Activated CD8-positive, alpha-beta T cell treated with anti-CD3 and anti-CD28 coated beads for 36 hours (primary cell): ENCODE measurements at regions not wholly inside any gene's neighbourhood (a gene's known extent, or its start where the extent isn't known, plus 50 kb on each side); places are given as distances from the start of the nearest gene placed in this dataset.

Source experiments
- ATAC-seq: fragments of 200-7000 bp; cut with Tn5 transposase; one replicate; pipeline ENCODE4 v1.10.0; 2021; ENCODE audit warnings: mild to moderate bottlenecking, moderate library complexity
- CTCF ChIA-PET: fragments of 350-600 bp; sonication (Branson Sonifier 250); formaldehyde crosslinking; loops from one replicate; lab custom pipeline; 2021; ENCODE audit warnings: antibody characterized with exemption; lab: Charles Lee
- POLR2A ChIA-PET: fragments of 350-600 bp; sonication (Branson Sonifier 250); formaldehyde crosslinking; loops from one replicate; lab custom pipeline; 2021; ENCODE audit warnings: antibody characterized with exemption; lab: Charles Lee
- DNase-seq: peaks from one replicate; pipeline ENCODE4 v3.0.0-alpha.2; 2020
- H3K27ac Mint-ChIP-seq: one replicate; pipeline ENCODE4 v1.8.0; 2021; ENCODE audit warnings: mild to moderate bottlenecking, mixed read lengths
- H3K27me3 Mint-ChIP-seq: one replicate; pipeline ENCODE4 v1.8.0; 2021; ENCODE audit warnings: mixed read lengths
- H3K36me3 Mint-ChIP-seq: one replicate; pipeline ENCODE4 v1.8.0; 2021; ENCODE audit warnings: low read depth, mixed read lengths
- H3K4me1 Mint-ChIP-seq: one replicate; pipeline ENCODE4 v1.8.0; 2021; ENCODE audit warnings: low read depth, mixed read lengths
- H3K4me3 Mint-ChIP-seq: one replicate; pipeline ENCODE4 v1.8.0; 2021; ENCODE audit warnings: mild to moderate bottlenecking, moderate library complexity, mixed read lengths
- H3K9me3 Mint-ChIP-seq: one replicate; pipeline ENCODE4 v1.8.0; 2021; ENCODE audit warnings: mixed read lengths
- CTCF ChIP-seq: fragments of 200-600 bp; IDR thresholded peaks from one replicate; pipeline ENCODE4 v1.8.0; 2022; ENCODE audit warnings: antibody characterized with exemption, mild to moderate bottlenecking
- intact Hi-C: fragments of 100-400 bp; cut with micrococcal nuclease; formaldehyde crosslinking; loops from one replicate; pipeline ENCODE4 v1.10.0; 2022

DNA sequence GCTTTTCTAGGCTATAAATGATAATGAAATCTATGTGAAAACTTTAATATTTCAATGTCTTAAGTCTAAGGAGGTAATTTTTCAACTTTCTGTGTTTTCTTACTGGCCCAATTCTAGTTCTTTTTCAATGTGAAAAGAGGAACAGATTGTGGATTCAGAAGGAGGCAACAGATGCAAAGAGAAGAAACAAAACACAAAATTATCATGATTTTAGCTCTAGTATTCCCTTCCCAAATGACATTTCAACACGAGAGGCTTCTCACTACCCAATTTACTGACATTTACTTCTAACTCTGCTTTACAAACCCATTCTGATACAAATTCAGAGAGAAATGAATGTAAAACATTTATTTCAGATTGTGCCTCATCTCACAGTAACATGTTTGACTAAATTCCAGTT, 169.4 kb downstream of the WT1 start:
- Mint-ChIP-seq H3K4me3 (no peak overlapping the region), H3K27me3 (peaks cover 18% of the 10 kb centered on the region), H3K36me3 (no peaks in the 10 kb centered on the region), H3K4me1 (peaks cover 2% of the 10 kb centered on the region), H3K27ac (no peak overlapping the region), H3K9me3 (no peaks in the 10 kb centered on the region)
- TF ChIP-seq CTCF: no peak
- intact Hi-C loops: no loop called here
- DNase-seq: no peak
- ATAC-seq: no peak
- CTCF ChIA-PET: no interaction called here
- POLR2A ChIA-PET: no interaction called here

- CTCF ChIA-PET: no interaction called here
- no peaks in the 10 kb centered on the region for H3K36me3 Mint-ChIP-seq
Measured at GRCh38 chr11:32266601-32267000, 168.7 kb downstream of the WT1 start.

DNA sequence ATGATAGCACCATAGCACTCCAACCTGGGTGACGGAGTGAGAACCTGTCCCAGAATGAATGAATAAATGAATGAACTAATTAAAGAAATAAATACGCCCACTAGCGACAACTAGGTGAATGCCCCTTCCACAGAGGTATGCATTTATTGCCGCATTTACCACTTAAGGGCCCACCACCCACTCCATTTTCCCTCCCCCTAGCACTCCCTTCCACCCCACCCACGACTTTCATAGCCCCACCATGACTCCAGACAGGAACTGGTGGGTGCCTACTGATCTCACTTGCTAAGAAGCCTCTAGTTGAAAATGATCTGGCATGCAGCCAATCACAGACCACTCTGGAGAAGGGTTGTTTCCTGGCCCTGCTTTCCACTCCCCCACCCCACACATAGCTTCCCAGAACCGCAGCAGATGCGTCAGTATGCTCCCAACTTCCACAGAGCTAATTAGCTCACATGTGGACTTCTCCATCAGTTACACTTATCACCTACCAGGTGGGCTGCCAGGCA, 167.6 kb downstream of the WT1 start:
- POLR2A ChIA-PET: no interaction called here
- no peak overlapping the region for H3K4me3 Mint-ChIP-seq
- no peaks in the 10 kb centered on the region for H3K9me3 Mint-ChIP-seq
- ATAC-seq (no peak), DNase-seq (no peak)
- intact Hi-C loops: no loop called here
- peaks cover 19% of the 10 kb centered on the region for H3K27me3 Mint-ChIP-seq
- H3K4me1 Mint-ChIP-seq: peaks cover 2% of the 10 kb centered on the region
- no peaks in the 10 kb centered on the region for H3K36me3 Mint-ChIP-seq
- CTCF ChIA-PET: no interaction called here
- no peak for TF ChIP-seq CTCF
- no peak overlapping the region for H3K27ac Mint-ChIP-seq

More at GRCh38 chr11:32266601-32267000, 168.7 kb downstream of the WT1 start:
- Mint-ChIP-seq H3K4me3 (no peak overlapping the region), H3K27me3 (peaks cover 18% of the 10 kb centered on the region), H3K27ac (no peak overlapping the region), H3K4me1 (peaks cover 2% of the 10 kb centered on the region), H3K9me3 (no peaks in the 10 kb centered on the region)
- ATAC-seq (no peak), DNase-seq (no peak)
- no peak for TF ChIP-seq CTCF
- POLR2A ChIA-PET: no interaction called here
- intact Hi-C loops: no loop called here

GRCh38 chr11:32273931-32274330, 161.4 kb downstream of the WT1 start:
- Mint-ChIP-seq H3K36me3 (no peaks in the 10 kb centered on the region), H3K27ac (no peak overlapping the region), H3K27me3 (peaks cover 15% of the 10 kb centered on the region), H3K9me3 (no peaks in the 10 kb centered on the region), H3K4me3 (no peak overlapping the region), H3K4me1 (no peaks in the 10 kb centered on the region)
- no peak for TF ChIP-seq CTCF
- CTCF ChIA-PET: interaction anchor here (0.5 to 1.0 kb wide), 2 partner anchors 24 to 28 kb away, joined by 3 read pairs; no protein-coding TSS in a partner anchor
- ATAC-seq (no peak), DNase-seq (no peak)
- POLR2A ChIA-PET: no interaction called here
- intact Hi-C loops: no loop called here

DNA sequence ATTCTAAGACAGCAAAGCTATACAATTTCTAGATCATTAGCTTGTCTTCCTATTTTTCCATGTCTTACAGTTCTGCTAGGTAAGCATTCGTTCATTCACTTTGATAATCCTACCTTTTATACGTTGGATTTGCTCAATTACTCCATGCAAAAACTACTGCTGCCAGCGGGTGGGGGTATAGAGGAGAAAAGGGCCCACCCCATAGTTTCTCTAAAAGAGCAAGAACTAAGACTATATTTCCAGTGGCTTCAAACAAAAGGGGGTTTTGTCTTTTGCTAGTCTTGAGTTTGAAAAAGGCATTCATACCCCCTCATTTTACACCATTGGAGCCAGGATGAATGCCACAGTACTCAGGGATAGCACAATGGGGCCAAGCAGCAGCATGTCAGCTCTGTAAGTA, 155.7 kb downstream of the WT1 start:
- Mint-ChIP-seq H3K27me3 (peaks cover 29% of the 10 kb centered on the region), H3K4me3 (no peak overlapping the region), H3K27ac (no peak overlapping the region), H3K9me3 (no peaks in the 10 kb centered on the region), H3K4me1 (no peaks in the 10 kb centered on the region), H3K36me3 (no peaks in the 10 kb centered on the region)
- DNase-seq (no peak), ATAC-seq (no peak)
- ChIA-PET POLR2A (no interaction called here), CTCF (interaction anchor here (0.9 to 2.4 kb wide), 4 partner anchors 10 to 48 kb away, joined by 3 to 5 read pairs (median 4); no protein-coding TSS in a partner anchor)
- intact Hi-C loops: no loop called here
- no peak for TF ChIP-seq CTCF
